Upper lobe of left lung (tissue), 6 donors: ENCODE measurements at regions not wholly inside any gene's neighbourhood (a gene's known extent, or its start where the extent isn't known, plus 50 kb on each side); places are given as distances from the start of the nearest gene placed in this dataset.
A peak's percentile ranks its signal among the peaks of the same experiment; 100 is the strongest.

Source experiments
- ATAC-seq, 2 donors: fragments of 200-7000 bp; cut with Tn5 transposase; one replicate each; pipeline ENCODE4 v1.9.1; 2022; ENCODE audit warnings: mild to moderate bottlenecking in 2 of 2, moderate library complexity in 2 of 2; ENCODE audit not compliant: low FRiP score in 2 of 2
- DNase-seq, 2 donors: peaks; one replicate each; pipeline ENCODE4 v3.0.0-alpha.2; 2019 to 2020
- H3K27ac ChIP-seq, 4 donors: fragments of 200-600 bp; sonication (generic); one replicate each; pipeline ENCODE4 v1.5.1; 2016 to 2019
- H3K27me3 ChIP-seq, 4 donors: fragments of 200-600 bp; sonication (generic); one replicate each; pipeline ENCODE4 v1.5.1; 2017 to 2019
- H3K36me3 ChIP-seq, 4 donors: fragments of 200-600 bp; sonication (generic); one replicate each; pipeline ENCODE4 v1.5.1; 2016 to 2019
- H3K4me1 ChIP-seq, 4 donors: fragments of 200-600 bp; sonication (generic); one replicate each; pipeline ENCODE4 v1.5.1; 2018 to 2019
- H3K4me3 ChIP-seq, 4 donors: fragments of 200-600 bp; sonication (generic); one replicate each; pipeline ENCODE4 v1.5.1; 2017 to 2019; ENCODE audit warnings: mild to moderate bottlenecking in 2 of 4, moderate library complexity in 1 of 4
- H3K9me3 ChIP-seq, 4 donors: fragments of 200-600 bp; sonication (generic); one replicate each; pipeline ENCODE4 v1.5.1; 2018 to 2019
- CTCF ChIP-seq, 6 experiments: fragments of 450-650 bp in 4 of 6; fragments of 200-600 bp in 2 of 6; sonication (generic) in 2 of 6; IDR thresholded peaks; one replicate each; pipeline ENCODE4 v1.5.1; 2016 to 2019; ENCODE audit warnings: antibody characterized with exemption in 6 of 6
- EP300 ChIP-seq, 4 donors: sonication (generic); formaldehyde crosslinking; IDR thresholded peaks; one replicate each; pipeline ENCODE4 v1.5.1; 2017; ENCODE audit warnings: antibody characterized with exemption in 4 of 4, control low read depth in 2 of 4
- POLR2A ChIP-seq, 4 donors: fragments of 450-650 bp; IDR thresholded peaks; one replicate each; pipeline ENCODE4 v1.5.1; 2016 to 2017; ENCODE audit warnings: antibody characterized with exemption in 4 of 4, mild to moderate bottlenecking in 2 of 4
- POLR2AphosphoS5 ChIP-seq, 2 donors: sonication (generic); formaldehyde crosslinking; IDR thresholded peaks; one replicate each; pipeline ENCODE4 v1.5.1; 2017; ENCODE audit warnings: antibody characterized with exemption in 2 of 2
- WGBS, 2 donors: methylation state at CpG; one replicate each; pipeline ENCODE4 v1.1.5; 2017 to 2018; 5-methylcytosine and 5-hydroxymethylcytosine counted together
- donor health status: DM: no; HTN: no; CAD: no; lungs with moderate emphysema.
- donor health status: DM: no; HTN: yes; CAD: no; lungs with severe emphysema.

DNA sequence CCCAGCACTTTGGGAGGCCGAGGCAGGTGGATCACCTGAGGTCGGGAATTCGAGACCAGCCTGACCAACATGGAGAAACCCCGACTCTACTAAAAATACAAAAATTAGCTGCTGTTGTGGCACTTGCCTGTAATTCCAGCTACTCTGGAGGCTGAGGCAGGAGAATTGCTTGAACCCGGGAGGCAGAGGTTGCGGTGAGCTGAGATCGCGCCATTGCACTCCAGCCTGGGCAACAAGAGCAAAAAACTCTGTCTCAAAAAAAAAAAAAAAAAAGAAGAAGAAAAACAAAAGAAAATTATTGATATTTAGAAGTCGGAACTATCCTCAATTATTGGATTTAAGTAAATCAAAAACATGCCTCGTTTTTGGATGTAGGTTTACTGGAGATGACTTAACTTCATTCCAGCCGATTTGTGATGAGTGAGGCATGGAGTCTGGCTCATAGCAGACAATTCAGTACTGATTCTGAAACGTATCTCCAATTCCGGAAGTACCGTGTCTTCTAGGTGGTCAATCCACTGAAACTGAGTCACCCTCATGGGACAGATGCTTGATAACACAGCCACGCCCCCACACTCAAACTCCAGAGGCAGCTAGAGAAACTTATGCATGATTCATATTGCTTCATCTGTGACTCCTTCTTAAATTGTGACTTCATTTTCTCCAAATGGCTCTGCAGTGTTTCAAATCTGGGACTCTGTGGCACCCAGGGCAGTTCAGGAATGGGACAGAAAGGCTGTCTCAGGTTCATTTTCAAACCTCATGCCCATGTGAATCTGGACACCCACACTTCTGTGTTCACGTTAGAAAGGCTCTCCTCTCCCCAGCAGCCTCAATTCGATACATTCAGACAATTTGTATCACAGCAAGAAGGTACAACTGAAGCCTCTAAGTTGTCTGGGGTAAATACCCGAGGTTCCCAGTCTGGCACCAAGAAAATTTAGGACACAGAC lies 110.4 kb upstream of the ARMC2 start:
- peak in 1 of 2 donors; percentile 46 for DNase-seq
- H3K27me3 ChIP-seq, result no peaks in the 10 kb centered on the region
- TF ChIP-seq CTCF (IDR thresholded peaks at IDR 0.05), result no peak
- peaks cover 6 to 17% (median 12%) of the 10 kb centered on the region in 4 donors for H3K4me1 ChIP-seq
- peak overlapping the region in 1 of 4 donors; percentile 8 for H3K27ac ChIP-seq
- H3K9me3 ChIP-seq, result no peaks in the 10 kb centered on the region
- H3K36me3 ChIP-seq, result no peaks in the 10 kb centered on the region
- ATAC-seq, result peak in 1 of 2 donors; percentile 90
- 91 to 93% methylated on average over 18 of the region's 18 CpGs for WGBS, 2 donors
- H3K4me3 ChIP-seq, result no peak overlapping the region

- H3K4me1 ChIP-seq, result peaks cover 6 to 17% (median 12%) of the 10 kb centered on the region in 4 donors
- no peaks in the 10 kb centered on the region for H3K9me3 ChIP-seq
- WGBS, 2 donors, result 85 to 88% methylated on average over 16 of the region's 16 CpGs
- no peak for ATAC-seq
- no peak overlapping the region for H3K4me3 ChIP-seq
- H3K36me3 ChIP-seq, result no peaks in the 10 kb centered on the region
- no peak overlapping the region for H3K27ac ChIP-seq
- H3K27me3 ChIP-seq, result no peaks in the 10 kb centered on the region
- DNase-seq, result no peak
- no peak for TF ChIP-seq POLR2A (IDR thresholded peaks at IDR 0.05)
- TF ChIP-seq POLR2AphosphoS5 (IDR thresholded peaks at IDR 0.05), result no peak
- TF ChIP-seq CTCF (IDR thresholded peaks at IDR 0.05), result no peak
- no peak for TF ChIP-seq EP300 (IDR thresholded peaks at IDR 0.05)
Observed at GRCh38 chr6:108738684-108739416, 109.4 kb upstream of the ARMC2 start.

DNA sequence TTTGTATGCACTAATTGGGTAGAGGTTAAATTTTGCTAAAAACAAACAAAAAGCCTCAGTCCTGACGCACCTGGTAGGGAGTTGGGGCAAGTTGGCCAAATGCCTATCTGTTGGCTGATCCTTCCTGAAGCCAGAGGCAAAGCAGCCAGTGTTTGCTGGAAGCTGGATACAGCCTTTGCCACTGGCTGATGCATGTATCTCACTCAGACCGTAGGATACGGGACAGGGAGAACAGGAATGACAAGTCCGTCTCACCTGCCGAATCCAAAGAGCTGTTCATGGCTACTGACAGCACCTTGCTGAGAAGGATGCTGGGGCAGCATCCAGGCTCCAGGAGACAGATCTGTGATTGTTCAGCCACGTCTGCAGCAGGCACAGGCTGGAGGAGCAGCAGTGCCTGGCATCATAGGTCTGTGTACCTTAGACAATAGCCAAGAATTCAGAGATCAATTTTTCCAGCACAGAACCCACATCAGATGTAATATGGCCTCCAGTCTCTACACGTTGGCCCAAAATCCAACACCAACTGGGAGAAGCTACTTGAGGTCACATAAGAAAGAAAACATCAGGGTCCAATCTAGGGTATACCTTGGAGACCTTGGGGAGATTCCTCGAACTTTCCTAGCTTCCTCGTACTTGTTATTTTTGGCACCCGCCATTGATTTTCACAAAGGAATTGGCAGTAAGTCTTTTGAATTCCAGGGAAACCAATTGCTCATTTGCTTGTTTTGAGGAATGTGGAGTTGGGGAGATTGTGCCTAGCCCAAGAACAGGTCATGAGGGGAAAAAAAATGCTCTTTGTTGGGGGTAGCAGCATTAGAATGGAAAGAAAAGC lies 108.5 kb upstream of the ARMC2 start:
- Histone ChIP-seq H3K4me1 (peaks cover 6 to 17% (median 12%) of the 10 kb centered on the region in 4 donors), H3K27me3 (no peaks in the 10 kb centered on the region), H3K36me3 (no peaks in the 10 kb centered on the region), H3K27ac (no peak overlapping the region), H3K4me3 (no peak overlapping the region), H3K9me3 (no peaks in the 10 kb centered on the region)
- TF ChIP-seq CTCF (IDR thresholded peaks at IDR 0.05), result no peak
- no peak for TF ChIP-seq EP300 (IDR thresholded peaks at IDR 0.05)
- no peak for TF ChIP-seq POLR2A (IDR thresholded peaks at IDR 0.05)
- no peak for TF ChIP-seq POLR2AphosphoS5 (IDR thresholded peaks at IDR 0.05)
- no peak for ATAC-seq
- WGBS, 2 donors, result 83 to 88% methylated on average over 7 to 10 of the region's 10 CpGs
- no peak for DNase-seq

GRCh38 chr6:108741331-108741989 lies 106.8 kb upstream of the ARMC2 start:
- ATAC-seq (no peak), DNase-seq (no peak)
- H3K4me1 ChIP-seq, result peaks cover 3 to 17% (median 10%) of the 10 kb centered on the region in 4 donors
- H3K36me3 ChIP-seq, result no peaks in the 10 kb centered on the region
- H3K9me3 ChIP-seq, result no peaks in the 10 kb centered on the region
- H3K27me3 ChIP-seq, result no peaks in the 10 kb centered on the region
- no peak overlapping the region for H3K27ac ChIP-seq
- WGBS, 2 donors, result 68 to 71% methylated on average over 9 of the region's 9 CpGs
- TF ChIP-seq CTCF (IDR thresholded peaks at IDR 0.05) (no peak), POLR2AphosphoS5 (IDR thresholded peaks at IDR 0.05) (no peak), POLR2A (IDR thresholded peaks at IDR 0.05) (no peak), EP300 (IDR thresholded peaks at IDR 0.05) (no peak)
- no peak overlapping the region for H3K4me3 ChIP-seq
